Glomerular visceral epithelial cell (primary cell): ENCODE measurements at regions not wholly inside any gene's neighbourhood (a gene's known extent, or its start where the extent isn't known, plus 50 kb on each side); places are given as distances from the start of the nearest gene placed in this dataset.
"Not testable (repeated sequence)": the region's sequence is repeated elsewhere in the genome, so short reads cannot be mapped to it uniquely, and the experiment has no call there.

Experiments used
- DNase-seq: peaks from one replicate; pipeline ENCODE4 v3.0.0-alpha.2; 2016; ENCODE audit errors: extremely low spot score

GRCh38 chr16:58983181-58983965 is 249.3 kb upstream of the GOT2 start:
- not testable (repeated sequence) for DNase-seq

GRCh38 chr16:58970775-58971174 is 236.7 kb upstream of the GOT2 start:
- DNase-seq = no peak

GRCh38 chr16:58963479-58963878 is 229.4 kb upstream of the GOT2 start:
- DNase-seq = no peak

- DNase-seq = no peak
These were observed 228.7 kb upstream of the GOT2 start for GRCh38 chr16:58962811-58963210.

GRCh38 chr16:58960484-58960883 is 226.4 kb upstream of the GOT2 start:
- no peak for DNase-seq

- DNase-seq = no peak
These were observed 225.9 kb upstream of the GOT2 start for GRCh38 chr16:58960034-58960433.

- DNase-seq = no peak
These were observed 224.6 kb upstream of the GOT2 start for GRCh38 chr16:58958749-58959148.

- no peak for DNase-seq
These were observed 214.1 kb upstream of the GOT2 start for GRCh38 chr16:58948244-58948643.

GRCh38 chr16:58940609-58941008 is 206.5 kb upstream of the GOT2 start:
- DNase-seq = no peak

GRCh38 chr16:58938811-58939210 is 204.7 kb upstream of the GOT2 start:
- DNase-seq = no peak

- no peak for DNase-seq
These were observed 203.5 kb upstream of the GOT2 start for GRCh38 chr16:58937661-58938060.

GRCh38 chr16:58933186-58933585 is 199.1 kb upstream of the GOT2 start:
- no peak for DNase-seq

- no peak for DNase-seq
These were observed 197.3 kb upstream of the GOT2 start for GRCh38 chr16:58931436-58931835.

GRCh38 chr16:58923094-58923493 is 189.0 kb upstream of the GOT2 start:
- DNase-seq = no peak

GRCh38 chr16:58913456-58913855 is 179.3 kb upstream of the GOT2 start:
- DNase-seq = no peak

- DNase-seq = no peak
These were observed 178.5 kb upstream of the GOT2 start for GRCh38 chr16:58912571-58912970.

- DNase-seq = no peak
These were observed 173.0 kb upstream of the GOT2 start for GRCh38 chr16:58906981-58907715.

- DNase-seq = no peak
These were observed 170.2 kb upstream of the GOT2 start for GRCh38 chr16:58904291-58904690.

GRCh38 chr16:58889516-58889915 is 155.4 kb upstream of the GOT2 start:
- no peak for DNase-seq

- no peak for DNase-seq
These were observed 151.5 kb upstream of the GOT2 start for GRCh38 chr16:58885528-58886170.

GRCh38 chr16:58884141-58884540 is 150.0 kb upstream of the GOT2 start:
- no peak for DNase-seq

- DNase-seq = no peak
These were observed 149.0 kb upstream of the GOT2 start for GRCh38 chr16:58883131-58883530.

- no peak for DNase-seq
These were observed 148.2 kb upstream of the GOT2 start for GRCh38 chr16:58882292-58882691.
